ENCODE measurements at regions not wholly inside any gene's neighbourhood (a gene's known extent, or its start where the extent isn't known, plus 50 kb on each side); places are given as distances from the start of the nearest gene placed in this dataset.

DNA sequence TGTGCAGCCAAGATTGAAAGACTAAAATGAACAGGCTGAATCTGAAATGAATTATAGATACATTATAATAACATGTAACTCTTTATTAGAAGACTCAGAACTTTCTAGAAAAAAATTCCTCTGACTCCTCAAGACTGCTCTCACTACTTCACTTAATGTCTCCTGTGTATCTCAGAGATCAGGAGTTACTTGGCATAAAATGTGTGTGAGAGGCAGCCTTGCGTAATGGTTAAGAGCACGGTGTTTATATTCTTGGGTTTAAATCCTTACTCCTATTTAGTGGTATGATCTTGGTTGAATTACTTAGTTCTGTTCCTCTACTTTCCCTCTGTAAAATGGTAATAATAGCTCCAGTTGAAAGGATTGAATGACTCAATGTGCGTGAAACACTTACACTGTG is 634.9 kb downstream of the LTN1 start:
- no peak for TF ChIP-seq POLR2A (IDR thresholded peaks at IDR 0.05; ENCODE audit: low read length)
- TF ChIP-seq GATA1 (IDR thresholded peaks at IDR 0.05; ENCODE audit: low read depth, low read length), result no peak
